NB4 (cell line): ENCODE measurements at regions not wholly inside any gene's neighbourhood (a gene's known extent, or its start where the extent isn't known, plus 50 kb on each side); places are given as distances from the start of the nearest gene placed in this dataset.

ENCODE experiments used
- DNase-seq: peaks from one replicate; pipeline ENCODE4 v3.0.0; 2010; ENCODE audit warnings: low read depth
- H3K4me3 ChIP-seq: one replicate; pipeline ENCODE4 v1.5.1; 2011; ENCODE audit warnings: mild to moderate bottlenecking, low read depth, low read length, moderate library complexity
- MAX ChIP-seq: IDR thresholded peaks from 2 replicates; pipeline ENCODE4 v1.6.1; 2011; ENCODE audit warnings: low read depth, low read length
- MYC ChIP-seq: IDR thresholded peaks from 2 replicates; pipeline ENCODE4 v1.6.1; 2011; ENCODE audit warnings: low read depth, low read length
- POLR2A ChIP-seq: IDR thresholded peaks from 2 replicates; pipeline ENCODE4 v1.6.1; 2011; ENCODE audit warnings: mild to moderate bottlenecking; ENCODE audit not compliant: insufficient read length; ENCODE audit errors: extremely low read depth
- TF ChIP-seq, protein P1 (sequence below): IDR thresholded peaks from one replicate; pipeline ENCODE4 v1.5.1; 2012; ENCODE audit warnings: low read depth, low read length

DNA sequence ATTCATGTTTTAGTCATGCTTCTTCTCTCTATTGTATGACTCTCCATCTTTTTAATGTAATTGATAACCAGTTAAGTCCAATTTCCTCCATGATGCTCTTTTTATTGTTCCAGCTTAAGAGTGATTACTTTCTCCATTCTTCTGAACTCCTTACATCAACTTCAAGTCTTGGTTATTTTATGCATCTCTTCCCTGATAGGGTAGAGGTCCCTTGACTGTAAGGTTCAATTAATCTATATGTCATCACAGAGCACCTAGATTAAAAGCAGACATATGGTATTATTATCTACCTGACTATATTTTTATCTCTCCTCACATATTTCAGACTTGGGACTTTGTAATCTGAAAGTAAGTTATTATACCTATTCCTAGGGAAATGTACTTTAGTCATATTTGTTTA lies 853.1 kb downstream of the REEP3 start:
- DNase-seq: no peak
- H3K4me3 ChIP-seq: no peak overlapping the region
- TF ChIP-seq MAX (no peak), POLR2A (no peak), MYC (no peak)
- TF ChIP-seq, protein P1, sequence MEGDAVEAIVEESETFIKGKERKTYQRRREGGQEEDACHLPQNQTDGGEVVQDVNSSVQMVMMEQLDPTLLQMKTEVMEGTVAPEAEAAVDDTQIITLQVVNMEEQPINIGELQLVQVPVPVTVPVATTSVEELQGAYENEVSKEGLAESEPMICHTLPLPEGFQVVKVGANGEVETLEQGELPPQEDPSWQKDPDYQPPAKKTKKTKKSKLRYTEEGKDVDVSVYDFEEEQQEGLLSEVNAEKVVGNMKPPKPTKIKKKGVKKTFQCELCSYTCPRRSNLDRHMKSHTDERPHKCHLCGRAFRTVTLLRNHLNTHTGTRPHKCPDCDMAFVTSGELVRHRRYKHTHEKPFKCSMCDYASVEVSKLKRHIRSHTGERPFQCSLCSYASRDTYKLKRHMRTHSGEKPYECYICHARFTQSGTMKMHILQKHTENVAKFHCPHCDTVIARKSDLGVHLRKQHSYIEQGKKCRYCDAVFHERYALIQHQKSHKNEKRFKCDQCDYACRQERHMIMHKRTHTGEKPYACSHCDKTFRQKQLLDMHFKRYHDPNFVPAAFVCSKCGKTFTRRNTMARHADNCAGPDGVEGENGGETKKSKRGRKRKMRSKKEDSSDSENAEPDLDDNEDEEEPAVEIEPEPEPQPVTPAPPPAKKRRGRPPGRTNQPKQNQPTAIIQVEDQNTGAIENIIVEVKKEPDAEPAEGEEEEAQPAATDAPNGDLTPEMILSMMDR: no peak

GRCh38 chr10:64376167-64376566 lies 855.0 kb downstream of the REEP3 start:
- TF ChIP-seq MYC: no peak
- TF ChIP-seq MAX: no peak
- TF ChIP-seq POLR2A: no peak
- TF ChIP-seq, protein P1: no peak
- no peak overlapping the region for H3K4me3 ChIP-seq
- no peak for DNase-seq

DNA sequence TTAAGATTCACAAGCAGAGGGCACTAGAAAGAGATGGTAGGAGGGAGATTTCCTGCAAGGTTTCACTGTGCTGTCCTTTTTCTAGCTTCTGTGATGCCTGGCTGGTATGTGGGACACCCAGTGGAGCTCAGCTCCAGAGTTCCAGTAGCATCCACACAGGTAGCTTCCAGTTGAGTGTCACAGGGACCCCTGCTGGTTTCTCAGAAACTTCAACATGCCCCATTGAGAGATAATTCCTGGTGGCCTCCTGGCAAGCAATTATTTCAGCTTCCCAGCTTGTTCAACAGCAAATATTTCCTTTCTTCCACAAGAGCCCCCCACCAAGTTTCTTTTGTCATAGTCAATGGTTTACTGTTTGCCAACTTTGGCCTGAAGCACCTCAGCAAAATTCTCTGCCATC lies 858.7 kb downstream of the REEP3 start:
- TF ChIP-seq POLR2A (no peak), MAX (no peak), MYC (no peak)
- TF ChIP-seq, protein P1: no peak
- DNase-seq: peak; percentile 6
- H3K4me3 ChIP-seq: no peak overlapping the region

DNA sequence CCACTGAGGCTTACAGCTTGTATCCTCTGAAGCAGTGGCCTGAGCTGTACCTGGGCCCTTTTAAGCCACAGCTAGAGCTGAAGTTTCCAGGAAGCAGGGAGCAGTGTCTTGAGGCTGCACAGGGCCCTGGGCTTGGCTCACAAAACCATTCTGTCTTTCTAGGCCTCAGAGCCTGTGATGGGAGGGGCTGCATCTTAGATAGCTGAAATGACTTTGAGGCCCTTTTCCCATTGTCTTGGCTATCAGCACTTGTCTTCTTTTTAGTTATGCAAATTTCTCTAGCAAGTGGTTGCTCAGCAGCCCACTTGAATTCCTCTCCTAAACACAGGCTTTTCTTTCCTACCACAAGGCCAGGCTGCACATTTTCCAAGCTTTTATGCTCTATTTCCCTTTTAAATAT lies 864.2 kb downstream of the REEP3 start:
- TF ChIP-seq MYC (no peak), POLR2A (no peak), MAX (no peak)
- TF ChIP-seq, protein P1: no peak
- no peak overlapping the region for H3K4me3 ChIP-seq
- no peak for DNase-seq

- no peak for TF ChIP-seq MAX
- TF ChIP-seq, protein P1: no peak
- no peak for TF ChIP-seq POLR2A
- TF ChIP-seq MYC: no peak
- no peak for DNase-seq
Observed at GRCh38 chr10:64394744-64395143, 873.5 kb downstream of the REEP3 start.

DNA sequence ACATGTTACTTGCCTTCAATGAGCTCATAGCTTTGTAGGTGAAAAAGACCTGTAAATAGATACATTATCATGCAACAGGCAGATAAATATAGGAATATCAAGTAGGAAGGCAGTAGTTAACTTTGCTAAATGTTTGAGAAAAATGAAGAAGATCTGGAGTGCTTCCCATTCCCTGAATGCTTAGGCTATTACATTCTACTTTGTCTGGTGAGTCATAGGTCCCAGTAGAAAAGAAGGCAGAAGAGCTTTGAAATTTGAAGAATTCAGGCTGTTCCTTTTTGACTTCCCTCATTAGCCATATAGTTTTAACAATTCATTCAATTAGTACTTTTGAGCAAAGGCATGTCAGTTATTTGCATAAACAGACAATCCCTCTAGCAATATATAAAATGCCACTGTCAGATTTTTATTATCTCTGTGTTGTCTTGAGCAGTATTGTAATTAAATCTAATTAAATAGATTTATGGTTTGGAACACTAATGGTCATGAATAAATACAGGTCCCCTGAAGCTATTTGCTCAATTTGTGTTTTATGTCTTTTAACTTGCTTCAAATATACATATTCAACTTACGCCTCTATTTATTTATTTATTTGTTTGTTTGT lies 875.0 kb downstream of the REEP3 start:
- H3K4me3 ChIP-seq: no peak overlapping the region
- no peak for TF ChIP-seq MAX
- TF ChIP-seq, protein P1: no peak
- TF ChIP-seq MYC: no peak
- TF ChIP-seq POLR2A: no peak
- DNase-seq: no peak

More at GRCh38 chr10:64394744-64395143, 873.5 kb downstream of the REEP3 start:
- no peak overlapping the region for H3K4me3 ChIP-seq
